Activated CD8-positive, alpha-beta T cell treated with anti-CD3 and anti-CD28 coated beads, Interleukin-2, amount 10 ng/mL, durations not matched to agents 7 days and 5 days (primary cell): ENCODE measurements at regions not wholly inside any gene's neighbourhood (a gene's known extent, or its start where the extent isn't known, plus 50 kb on each side); places are given as distances from the start of the nearest gene placed in this dataset.
"Not testable (repeated sequence)": the region's sequence is repeated elsewhere in the genome, so short reads cannot be mapped to it uniquely, and the experiment has no call there.

Experiments used
- ATAC-seq: fragments of 150-1000 bp; cut with Tn5 transposase; one replicate; pipeline ENCODE4 v1.10.0; 2021; ENCODE audit warnings: moderate library complexity
- CTCF ChIA-PET: fragments of 350-600 bp; sonication (Branson Sonifier 250); formaldehyde crosslinking; loops from one replicate; lab custom pipeline; 2021; ENCODE audit warnings: antibody characterized with exemption; lab: Charles Lee
- POLR2A ChIA-PET: fragments of 350-600 bp; sonication (Branson Sonifier 250); formaldehyde crosslinking; loops from one replicate; lab custom pipeline; 2021; ENCODE audit warnings: antibody characterized with exemption; lab: Charles Lee
- DNase-seq: peaks from one replicate; pipeline ENCODE4 v3.0.0-alpha.2; 2020
- H3K27ac Mint-ChIP-seq: one replicate; pipeline ENCODE4 v1.8.0; 2021; ENCODE audit warnings: mild to moderate bottlenecking, mixed read lengths
- H3K27me3 Mint-ChIP-seq: one replicate; pipeline ENCODE4 v1.8.0; 2021; ENCODE audit warnings: low read depth, mixed read lengths
- H3K36me3 Mint-ChIP-seq: one replicate; pipeline ENCODE4 v1.8.0; 2021; ENCODE audit warnings: low read depth, mixed read lengths
- H3K4me1 Mint-ChIP-seq: one replicate; pipeline ENCODE4 v1.8.0; 2021; ENCODE audit warnings: low read depth, mixed read lengths
- H3K4me3 Mint-ChIP-seq: one replicate; pipeline ENCODE4 v1.8.0; 2021; ENCODE audit warnings: mild to moderate bottlenecking, mixed read lengths
- H3K9me3 Mint-ChIP-seq: one replicate; pipeline ENCODE4 v1.8.0; 2022; ENCODE audit warnings: mixed read lengths; ENCODE audit not compliant: insufficient read depth

- no peaks in the 10 kb centered on the region for H3K36me3 Mint-ChIP-seq
- DNase-seq (no peak), ATAC-seq (no peak)
- no peaks in the 10 kb centered on the region for H3K27me3 Mint-ChIP-seq
- no peaks in the 10 kb centered on the region for H3K4me1 Mint-ChIP-seq
- ChIA-PET CTCF (no interaction called here), POLR2A (no interaction called here)
- peaks cover under 1% of the 10 kb centered on the region for H3K9me3 Mint-ChIP-seq
- H3K4me3 Mint-ChIP-seq, result no peak overlapping the region
- H3K27ac Mint-ChIP-seq, result no peak overlapping the region
Observed at GRCh38 chrX:155755706-155756337, 125.3 kb upstream of the VAMP7 start.

- no peaks in the 10 kb centered on the region for H3K4me1 Mint-ChIP-seq
- H3K4me3 Mint-ChIP-seq, result no peak overlapping the region
- no peaks in the 10 kb centered on the region for H3K9me3 Mint-ChIP-seq
- ATAC-seq (no peak), DNase-seq (no peak)
- ChIA-PET CTCF (no interaction called here), POLR2A (no interaction called here)
- no peak overlapping the region for H3K27ac Mint-ChIP-seq
- no peaks in the 10 kb centered on the region for H3K27me3 Mint-ChIP-seq
- no peaks in the 10 kb centered on the region for H3K36me3 Mint-ChIP-seq
Observed at GRCh38 chrX:155751131-155751530, 130.0 kb upstream of the VAMP7 start.

- no peak for DNase-seq
- no peaks in the 10 kb centered on the region for H3K36me3 Mint-ChIP-seq
- no peak overlapping the region for H3K27ac Mint-ChIP-seq
- H3K4me1 Mint-ChIP-seq, result no peaks in the 10 kb centered on the region
- H3K9me3 Mint-ChIP-seq, result no peaks in the 10 kb centered on the region
- POLR2A ChIA-PET, result no interaction called here
- no peaks in the 10 kb centered on the region for H3K27me3 Mint-ChIP-seq
- no peak for ATAC-seq
- CTCF ChIA-PET, result no interaction called here
- no peak overlapping the region for H3K4me3 Mint-ChIP-seq
Observed at GRCh38 chrX:155747520-155747919, 133.6 kb upstream of the VAMP7 start.

- POLR2A ChIA-PET, result no interaction called here
- Mint-ChIP-seq H3K4me3 (no peak overlapping the region), H3K27ac (no peak overlapping the region)
Observed at GRCh38 chrX:155745792-155746191, 133.0 kb upstream of the TMLHE start.

GRCh38 chrX:155744534-155744933 lies 131.8 kb upstream of the TMLHE start:
- H3K4me3 Mint-ChIP-seq, result no peak overlapping the region
- H3K36me3 Mint-ChIP-seq, result no peaks in the 10 kb centered on the region
- CTCF ChIA-PET, result no interaction called here
- peaks cover 4% of the 10 kb centered on the region for H3K9me3 Mint-ChIP-seq
- ATAC-seq (no peak), DNase-seq (no peak)
- POLR2A ChIA-PET, result no interaction called here
- no peaks in the 10 kb centered on the region for H3K4me1 Mint-ChIP-seq
- no peak overlapping the region for H3K27ac Mint-ChIP-seq
- H3K27me3 Mint-ChIP-seq, result no peaks in the 10 kb centered on the region

More at GRCh38 chrX:155745792-155746191, 133.0 kb upstream of the TMLHE start:
- H3K27me3 Mint-ChIP-seq, result no peaks in the 10 kb centered on the region
- peaks cover 2% of the 10 kb centered on the region for H3K9me3 Mint-ChIP-seq
- no peaks in the 10 kb centered on the region for H3K36me3 Mint-ChIP-seq
- CTCF ChIA-PET, result no interaction called here
- DNase-seq, result no peak
- ATAC-seq, result no peak
- H3K4me1 Mint-ChIP-seq, result no peaks in the 10 kb centered on the region

GRCh38 chrX:155728335-155728734 lies 115.6 kb upstream of the TMLHE start:
- peaks cover 12% of the 10 kb centered on the region for H3K9me3 Mint-ChIP-seq
- H3K36me3 Mint-ChIP-seq, H3K27me3 Mint-ChIP-seq, H3K27ac Mint-ChIP-seq, H3K4me3 Mint-ChIP-seq, DNase-seq, ATAC-seq, CTCF ChIA-PET, H3K4me1 Mint-ChIP-seq, POLR2A ChIA-PET: not testable (repeated sequence)

GRCh38 chrX:155718972-155719586 lies 106.3 kb upstream of the TMLHE start:
- ChIA-PET CTCF (no interaction called here), POLR2A (no interaction called here)
- no peak for ATAC-seq
- Mint-ChIP-seq H3K27me3 (no peaks in the 10 kb centered on the region), H3K4me3 (no peak overlapping the region), H3K36me3 (no peaks in the 10 kb centered on the region), H3K27ac (no peak overlapping the region), H3K9me3 (peaks cover 6% of the 10 kb centered on the region), H3K4me1 (no peaks in the 10 kb centered on the region)
- no peak for DNase-seq

- no peak overlapping the region for H3K27ac Mint-ChIP-seq
- H3K27me3 Mint-ChIP-seq, result no peaks in the 10 kb centered on the region
- H3K4me3 Mint-ChIP-seq, result no peak overlapping the region
- peaks cover 14% of the 10 kb centered on the region for H3K9me3 Mint-ChIP-seq
- no peak for DNase-seq
- H3K36me3 Mint-ChIP-seq, result no peaks in the 10 kb centered on the region
- ChIA-PET CTCF (no interaction called here), POLR2A (no interaction called here)
- no peak for ATAC-seq
- H3K4me1 Mint-ChIP-seq, result no peaks in the 10 kb centered on the region
Observed at GRCh38 chrX:155715141-155715540, 102.4 kb upstream of the TMLHE start.

- Mint-ChIP-seq H3K27me3 (no peaks in the 10 kb centered on the region), H3K4me3 (no peak overlapping the region), H3K9me3 (no peaks in the 10 kb centered on the region), H3K4me1 (no peaks in the 10 kb centered on the region), H3K36me3 (no peaks in the 10 kb centered on the region), H3K27ac (no peak overlapping the region)
- DNase-seq (no peak), ATAC-seq (no peak)
- POLR2A ChIA-PET, result no interaction called here
- CTCF ChIA-PET, result no interaction called here
Observed at GRCh38 chrX:155695419-155695818, 82.7 kb upstream of the TMLHE start.

GRCh38 chrX:155694649-155695048 lies 81.9 kb upstream of the TMLHE start:
- H3K27ac Mint-ChIP-seq, result no peak overlapping the region
- no peaks in the 10 kb centered on the region for H3K9me3 Mint-ChIP-seq
- CTCF ChIA-PET, result no interaction called here
- no peak for ATAC-seq
- POLR2A ChIA-PET, result no interaction called here
- DNase-seq, result no peak
- no peak overlapping the region for H3K4me3 Mint-ChIP-seq
- no peaks in the 10 kb centered on the region for H3K36me3 Mint-ChIP-seq
- peaks cover 4% of the 10 kb centered on the region for H3K27me3 Mint-ChIP-seq
- no peaks in the 10 kb centered on the region for H3K4me1 Mint-ChIP-seq

- no peaks in the 10 kb centered on the region for H3K27me3 Mint-ChIP-seq
- POLR2A ChIA-PET, result no interaction called here
Observed at GRCh38 chrX:155682834-155683233, 70.1 kb upstream of the TMLHE start.

GRCh38 chrX:155679715-155680114 lies 67.0 kb upstream of the TMLHE start:
- no peaks in the 10 kb centered on the region for H3K4me1 Mint-ChIP-seq
- DNase-seq, result no peak
- no peak for ATAC-seq
- ChIA-PET POLR2A (no interaction called here), CTCF (no interaction called here)
- no peak overlapping the region for H3K4me3 Mint-ChIP-seq
- H3K9me3 Mint-ChIP-seq, result no peaks in the 10 kb centered on the region
- no peaks in the 10 kb centered on the region for H3K27me3 Mint-ChIP-seq
- no peak overlapping the region for H3K27ac Mint-ChIP-seq
- H3K36me3 Mint-ChIP-seq, result no peaks in the 10 kb centered on the region

More at GRCh38 chrX:155682834-155683233, 70.1 kb upstream of the TMLHE start:
- H3K27ac Mint-ChIP-seq, result no peak overlapping the region
- no peaks in the 10 kb centered on the region for H3K9me3 Mint-ChIP-seq
- H3K4me3 Mint-ChIP-seq, result no peak overlapping the region
- DNase-seq (no peak), ATAC-seq (no peak)
- CTCF ChIA-PET, result no interaction called here
- H3K36me3 Mint-ChIP-seq, result no peaks in the 10 kb centered on the region
- H3K4me1 Mint-ChIP-seq, result no peaks in the 10 kb centered on the region

GRCh38 chrX:155673338-155673737 lies 60.6 kb upstream of the TMLHE start:
- ChIA-PET CTCF (no interaction called here), POLR2A (no interaction called here)
- DNase-seq (no peak), ATAC-seq (no peak)
- no peaks in the 10 kb centered on the region for H3K27me3 Mint-ChIP-seq
- no peaks in the 10 kb centered on the region for H3K36me3 Mint-ChIP-seq
- no peaks in the 10 kb centered on the region for H3K4me1 Mint-ChIP-seq
- H3K27ac Mint-ChIP-seq, result no peak overlapping the region
- no peaks in the 10 kb centered on the region for H3K9me3 Mint-ChIP-seq
- no peak overlapping the region for H3K4me3 Mint-ChIP-seq
